GM18858 (cell line): ENCODE measurements at regions not wholly inside any gene's neighbourhood (a gene's known extent, or its start where the extent isn't known, plus 50 kb on each side); places are given as distances from the start of the nearest gene placed in this dataset.

Experiments
- ATAC-seq: cut with Tn5 transposase; IDR thresholded peaks from one replicate; pipeline ENCODE4 v1.9.1; 2021; ENCODE audit not compliant: unreplicated experiment

DNA sequence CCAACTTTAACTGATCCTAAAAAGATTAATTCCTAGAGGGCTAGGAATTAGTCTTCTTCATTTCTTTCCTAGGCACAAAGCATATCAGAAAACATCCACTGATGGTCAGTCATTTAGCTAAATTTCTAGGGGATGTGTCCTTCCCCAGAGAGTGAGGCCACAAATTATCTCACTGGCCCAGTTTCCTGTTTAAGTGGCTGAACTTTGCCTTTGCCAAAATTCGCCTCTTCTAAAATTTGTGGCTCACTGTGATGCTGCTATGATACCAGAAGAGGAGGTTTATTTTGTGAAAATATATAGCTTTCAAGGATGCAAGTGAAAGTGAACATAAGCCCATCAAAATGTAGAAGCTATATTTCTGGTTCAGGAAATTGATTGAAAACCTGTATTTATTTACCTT lies 98.1 kb upstream of the FER start:
- ATAC-seq = no peak

DNA sequence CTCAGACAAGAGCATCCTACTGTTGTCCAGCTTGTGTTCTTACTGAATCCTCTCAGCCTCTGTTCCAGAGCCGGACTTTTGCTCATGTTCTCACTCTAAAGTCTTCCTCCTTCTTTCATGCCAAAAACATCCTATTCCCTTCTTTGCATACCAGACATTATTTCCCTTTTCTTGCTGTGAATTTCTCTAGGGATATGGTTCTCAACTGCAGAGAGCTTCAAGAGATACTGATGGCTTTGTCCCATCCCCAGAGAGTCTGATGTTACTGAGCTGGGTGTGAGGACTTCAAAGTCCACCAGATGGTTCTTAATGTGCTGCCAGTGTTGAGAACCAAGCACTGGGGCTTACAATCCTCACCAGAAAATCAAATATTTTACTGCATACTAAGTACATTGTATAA lies 98.6 kb upstream of the FER start:
- ATAC-seq = no peak

DNA sequence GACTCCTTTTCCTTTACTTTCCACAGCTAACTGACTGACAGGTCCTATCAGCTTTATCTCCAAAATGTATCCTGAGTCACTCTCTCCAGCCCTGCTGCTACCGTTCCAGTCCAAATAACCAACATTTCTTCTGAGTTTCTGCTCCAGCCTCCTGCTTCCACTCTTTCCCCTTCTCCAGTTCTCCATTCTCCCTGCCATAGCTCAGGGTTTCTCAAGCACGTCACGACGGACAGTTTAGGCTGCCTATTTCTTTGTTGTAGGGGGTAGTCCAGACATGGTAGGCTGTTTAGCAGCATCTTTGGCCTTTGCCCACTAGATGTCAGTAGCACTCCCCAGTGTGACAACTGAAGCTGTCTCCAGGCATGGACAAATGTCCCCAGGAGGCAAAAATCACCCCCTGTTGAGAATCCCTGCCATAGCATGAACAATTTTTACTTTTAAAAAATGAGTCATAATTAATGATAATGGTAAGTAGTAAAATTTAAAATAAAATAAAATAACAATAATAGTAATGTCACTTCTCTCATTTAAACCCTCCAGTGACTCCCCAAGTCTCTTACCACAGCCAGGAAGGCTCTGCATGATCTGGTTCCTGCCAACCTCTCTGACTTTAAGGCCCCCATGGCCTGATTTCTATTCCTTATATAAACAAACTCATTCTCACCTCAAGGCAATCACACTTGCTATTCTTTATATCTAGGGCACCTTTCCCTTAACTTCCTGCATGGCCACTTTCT lies 105.4 kb upstream of the FER start:
- ATAC-seq = peak; percentile 99

DNA sequence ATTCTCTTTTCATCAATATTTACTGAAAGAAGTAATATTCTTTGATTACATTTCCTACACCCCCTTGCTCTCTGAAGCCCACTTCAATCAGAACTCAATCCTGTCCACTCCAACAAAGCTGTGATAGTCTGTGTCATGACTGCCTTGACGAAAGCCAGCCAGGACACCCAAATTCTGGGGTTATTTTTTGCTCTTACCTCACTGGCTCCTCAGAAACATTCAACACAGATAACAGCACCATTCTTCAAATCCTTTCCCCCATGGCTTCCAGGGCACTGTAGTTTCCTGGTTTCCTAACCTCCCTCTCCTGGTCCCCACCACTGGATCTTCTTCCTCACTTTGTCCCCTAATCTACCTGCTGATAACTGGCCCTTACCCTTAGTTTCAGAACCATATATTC lies 106.1 kb upstream of the FER start:
- ATAC-seq = no peak

DNA sequence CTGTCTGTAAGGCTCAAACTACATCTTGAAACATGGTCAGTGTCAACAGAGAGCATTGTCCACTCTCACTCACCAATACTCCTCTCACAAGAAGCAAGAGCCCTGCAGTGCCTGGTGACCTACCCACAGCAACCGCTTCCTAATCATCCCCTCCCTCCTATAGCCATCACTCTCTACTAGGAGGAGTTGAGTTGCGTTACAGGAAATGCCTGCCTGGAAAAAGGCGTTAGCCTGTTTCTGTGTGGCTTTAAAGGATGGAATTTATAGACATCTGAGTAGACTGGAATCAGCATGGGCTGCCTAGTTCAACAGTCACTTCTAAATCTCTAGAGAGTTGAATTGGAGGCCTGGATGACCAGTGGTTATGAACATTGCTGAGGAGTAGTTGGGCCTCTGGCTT lies 108.3 kb upstream of the FER start:
- ATAC-seq = no peak

DNA sequence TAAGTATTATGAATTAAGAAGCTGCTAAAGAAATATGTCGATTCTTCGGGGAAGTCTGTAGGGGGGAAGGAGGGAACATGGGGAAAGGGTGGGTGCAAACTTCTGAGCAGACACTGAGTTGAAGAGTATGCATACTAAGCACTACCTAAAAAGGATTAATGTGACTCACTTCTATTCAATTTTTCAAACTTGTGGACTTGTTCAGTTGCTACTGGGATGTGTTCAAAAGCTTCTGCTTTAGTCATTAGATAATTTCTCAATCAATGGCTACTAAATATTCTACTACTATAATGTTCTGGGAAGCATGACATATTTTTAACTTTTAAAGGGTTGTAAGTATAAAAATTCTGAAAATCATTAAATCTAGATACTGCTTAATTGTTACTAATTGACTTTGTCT lies 109.7 kb upstream of the FER start:
- ATAC-seq = no peak

DNA sequence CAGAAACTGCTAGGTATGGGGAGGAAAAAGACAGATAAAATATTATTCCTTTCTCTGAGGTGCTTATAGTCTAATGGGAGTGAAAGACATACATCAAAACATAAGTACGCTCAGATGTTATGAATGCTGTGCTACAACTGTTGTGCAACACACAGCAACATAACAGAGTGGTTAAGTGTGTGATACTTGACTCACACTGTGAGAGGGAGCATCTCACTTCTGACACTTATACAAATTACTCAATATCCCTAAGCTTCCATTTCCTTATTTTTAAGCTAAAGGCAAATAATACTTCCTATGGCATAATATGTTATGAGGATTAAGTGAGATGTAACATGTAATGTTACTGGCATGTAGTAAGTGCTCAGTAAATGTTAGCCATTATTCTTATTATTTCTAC lies 110.6 kb upstream of the FER start:
- no peak for ATAC-seq

DNA sequence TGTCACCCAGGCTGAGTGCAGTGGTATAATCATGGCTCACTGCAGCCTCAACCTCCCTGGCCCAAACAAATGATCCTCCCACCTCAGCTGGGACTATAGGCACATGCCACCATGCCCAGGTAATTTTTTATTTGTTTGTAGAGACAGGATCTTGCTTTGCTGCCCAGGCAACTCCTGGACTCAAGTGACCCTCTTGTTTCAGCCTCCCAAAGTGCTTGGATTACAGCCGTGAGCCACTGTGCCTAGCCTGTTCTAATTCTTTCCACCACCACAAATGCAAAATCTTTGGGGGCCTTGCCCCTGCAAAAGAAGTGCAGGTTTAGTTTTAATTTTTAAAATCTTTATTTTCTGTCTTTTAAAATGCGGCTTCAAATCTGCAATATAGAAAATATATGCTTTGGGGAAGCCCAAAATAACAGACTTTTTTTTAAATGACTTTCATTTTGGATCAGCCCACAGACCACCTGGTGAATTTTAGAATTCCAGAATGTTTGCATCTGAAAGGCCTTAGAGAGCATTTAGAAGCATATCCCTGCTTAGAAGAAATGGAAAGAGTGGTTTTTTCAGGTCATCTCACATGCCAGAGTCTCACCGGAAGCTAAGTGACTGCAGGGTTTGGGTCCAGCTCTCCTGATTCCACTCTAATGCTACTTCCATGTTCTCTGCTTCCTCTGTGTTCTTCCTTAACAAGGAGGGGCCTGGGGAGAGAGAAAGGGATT lies 111.4 kb upstream of the FER start:
- no peak for ATAC-seq

DNA sequence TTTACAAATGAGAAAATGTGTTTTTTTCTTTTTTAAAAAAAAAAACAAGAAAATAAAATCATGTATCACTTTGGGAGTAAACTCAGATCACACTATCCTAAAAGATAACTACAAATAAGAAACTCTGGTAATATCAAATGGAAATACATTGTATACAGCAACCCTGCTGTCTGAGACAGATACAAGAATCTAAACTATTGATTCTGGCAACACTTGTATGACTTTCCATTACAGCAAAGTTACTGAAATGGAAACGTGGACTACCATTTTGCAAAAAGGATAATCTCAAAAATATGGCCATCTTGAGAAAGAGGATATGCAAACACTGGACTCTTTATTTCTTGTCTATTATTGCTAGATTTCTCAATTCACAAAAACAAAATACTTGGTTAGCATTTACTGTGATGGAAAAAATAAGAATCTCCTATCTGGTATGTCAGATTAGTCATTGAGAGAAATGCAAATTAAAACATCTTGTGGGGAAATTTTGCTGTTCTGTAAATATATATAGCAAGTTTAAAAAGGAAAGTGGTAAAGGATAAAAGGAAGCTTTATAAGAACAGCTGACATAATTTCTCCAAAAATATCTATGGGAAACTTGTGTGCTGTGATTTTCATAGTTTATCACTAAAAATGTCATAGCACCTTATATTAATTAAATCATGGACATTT lies 112.9 kb upstream of the FER start:
- ATAC-seq = peak; percentile 78

DNA sequence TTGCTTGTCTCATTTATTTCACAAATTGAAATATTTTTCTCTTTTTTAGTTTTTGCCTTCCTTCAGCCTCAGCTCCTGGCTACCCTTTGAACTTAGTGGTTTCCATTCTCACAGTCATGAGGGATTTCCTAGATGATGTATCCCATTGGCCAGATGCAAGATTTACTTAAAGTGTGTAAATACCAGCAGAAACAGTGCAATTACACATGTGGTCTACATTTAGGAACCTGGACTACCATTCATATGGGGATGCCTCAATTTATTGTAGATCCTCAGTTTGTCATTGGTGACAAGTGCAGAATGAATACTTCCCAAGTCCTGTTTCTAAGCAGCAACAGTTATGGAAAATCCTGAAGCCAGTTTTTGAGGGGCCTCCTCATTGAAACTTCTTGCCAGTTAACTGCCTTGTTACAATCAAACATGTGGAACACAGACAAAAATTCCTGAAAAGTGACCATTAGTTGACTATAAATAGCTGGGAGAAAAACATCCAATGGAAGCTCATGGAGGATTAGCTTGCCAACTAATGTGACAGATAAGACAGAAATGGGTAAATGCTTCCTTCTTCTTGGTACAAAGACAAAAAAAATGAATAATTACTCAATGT lies 113.6 kb upstream of the FER start:
- ATAC-seq = no peak

DNA sequence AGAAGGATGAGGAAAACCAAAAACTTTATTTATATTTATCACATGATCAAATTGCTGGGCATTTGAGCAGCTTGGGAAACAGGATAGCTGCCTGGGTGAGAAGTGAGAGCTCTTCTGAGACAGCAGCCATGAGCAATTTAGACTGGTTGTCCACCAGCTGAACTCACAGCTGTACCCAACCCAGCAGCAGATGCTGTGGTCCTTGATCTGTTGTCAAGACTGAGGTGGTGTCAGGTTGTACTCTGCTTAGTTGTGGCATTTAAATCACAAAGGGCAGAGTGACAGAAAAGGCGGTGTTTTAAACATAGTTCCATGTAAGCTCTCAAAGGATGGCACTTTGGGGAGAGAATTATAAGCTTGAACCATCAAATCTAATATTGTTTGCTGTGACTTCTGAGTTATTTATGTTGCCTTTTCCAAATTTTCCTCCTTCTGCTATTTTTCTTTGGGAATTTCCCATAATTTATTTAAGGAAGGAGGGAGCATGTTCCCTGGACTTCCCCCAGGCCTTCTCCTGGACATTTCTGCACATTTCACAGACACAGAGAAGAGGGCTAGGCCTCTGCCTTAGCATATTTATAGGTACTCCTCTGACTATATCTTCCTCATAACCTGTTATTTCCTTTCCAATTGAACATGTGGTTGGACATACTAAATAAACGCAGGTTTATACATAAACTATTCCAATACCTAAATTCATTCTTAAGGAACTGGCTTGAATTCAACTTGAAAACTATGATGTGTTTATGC lies 117.7 kb upstream of the FER start:
- ATAC-seq = no peak

DNA sequence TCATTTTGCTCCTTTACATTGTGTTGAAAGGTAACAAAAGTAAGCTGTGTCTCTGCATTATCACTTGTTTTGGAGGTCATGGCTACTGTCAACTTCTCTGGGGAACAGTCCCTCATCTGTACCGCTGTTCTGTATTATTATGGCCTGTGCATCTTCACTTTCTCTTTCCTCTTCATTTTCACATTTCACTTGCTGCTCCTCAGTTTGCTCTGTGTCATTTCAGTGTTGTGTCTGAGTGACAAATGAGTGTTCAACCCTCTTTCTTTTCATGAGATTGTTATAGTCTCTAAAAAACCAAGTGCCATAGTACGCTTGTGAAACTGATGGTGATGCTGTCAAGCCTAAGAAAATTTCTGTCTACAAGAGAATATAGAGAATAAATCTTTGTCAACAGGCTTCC lies 122.0 kb upstream of the FER start:
- no peak for ATAC-seq

DNA sequence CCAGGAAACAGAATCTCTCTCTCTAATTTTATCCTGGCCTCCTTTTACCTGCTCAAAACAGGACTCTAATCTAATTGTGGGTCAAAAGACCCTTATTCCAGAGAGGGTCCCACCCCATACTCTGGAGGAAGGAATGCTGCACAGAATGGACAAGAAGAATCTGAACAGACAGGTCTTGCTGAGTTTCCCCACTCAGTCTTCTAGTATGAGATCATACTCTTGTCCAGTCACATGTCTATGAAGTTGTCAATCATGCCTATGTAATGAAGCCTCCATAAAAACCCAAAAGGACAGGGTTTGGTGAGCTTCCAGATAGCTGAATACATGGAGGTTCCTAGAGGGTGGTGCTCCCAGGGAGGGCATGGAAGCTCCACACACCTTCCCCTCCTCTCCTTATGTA lies 123.9 kb upstream of the FER start:
- no peak for ATAC-seq

DNA sequence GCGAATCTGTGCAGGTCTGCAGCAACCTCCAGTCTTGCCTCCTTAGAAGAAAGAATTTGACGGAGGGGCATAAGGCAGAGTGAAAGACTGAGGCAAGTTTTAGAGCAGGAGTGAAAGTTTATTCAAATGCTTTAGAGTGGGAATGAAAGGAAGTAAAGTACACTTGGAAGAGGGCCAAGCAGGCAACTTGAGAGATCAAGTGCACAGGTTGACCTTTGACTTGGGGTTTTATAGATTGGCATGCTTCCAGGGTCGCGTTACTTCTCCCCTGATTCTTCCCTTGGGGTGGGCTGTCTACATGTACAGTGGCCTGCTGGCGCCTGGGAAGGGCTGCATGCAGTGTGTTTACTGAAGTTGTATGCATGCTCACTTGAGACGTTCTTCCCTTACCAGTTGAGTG lies 127.2 kb upstream of the FER start:
- ATAC-seq = no peak

DNA sequence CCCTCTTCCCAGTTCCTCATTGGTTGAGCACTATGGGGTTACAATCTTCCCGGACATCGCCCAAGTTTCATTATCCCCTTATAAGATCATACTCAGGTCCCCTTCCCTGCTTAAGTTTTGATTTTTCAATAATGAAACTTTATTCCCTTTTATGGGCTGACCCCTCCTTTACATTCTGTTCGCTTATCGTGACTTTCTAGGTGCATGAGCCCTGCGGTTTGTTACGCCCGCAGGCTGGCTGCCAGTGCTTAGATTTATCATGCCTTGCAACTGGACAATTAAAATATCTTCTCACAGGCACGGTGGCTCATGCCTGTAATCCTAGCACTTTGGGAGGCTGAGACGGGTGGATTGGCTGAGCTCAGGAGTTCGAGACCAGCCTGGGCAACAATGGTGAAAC lies 127.9 kb upstream of the FER start:
- ATAC-seq = no peak

DNA sequence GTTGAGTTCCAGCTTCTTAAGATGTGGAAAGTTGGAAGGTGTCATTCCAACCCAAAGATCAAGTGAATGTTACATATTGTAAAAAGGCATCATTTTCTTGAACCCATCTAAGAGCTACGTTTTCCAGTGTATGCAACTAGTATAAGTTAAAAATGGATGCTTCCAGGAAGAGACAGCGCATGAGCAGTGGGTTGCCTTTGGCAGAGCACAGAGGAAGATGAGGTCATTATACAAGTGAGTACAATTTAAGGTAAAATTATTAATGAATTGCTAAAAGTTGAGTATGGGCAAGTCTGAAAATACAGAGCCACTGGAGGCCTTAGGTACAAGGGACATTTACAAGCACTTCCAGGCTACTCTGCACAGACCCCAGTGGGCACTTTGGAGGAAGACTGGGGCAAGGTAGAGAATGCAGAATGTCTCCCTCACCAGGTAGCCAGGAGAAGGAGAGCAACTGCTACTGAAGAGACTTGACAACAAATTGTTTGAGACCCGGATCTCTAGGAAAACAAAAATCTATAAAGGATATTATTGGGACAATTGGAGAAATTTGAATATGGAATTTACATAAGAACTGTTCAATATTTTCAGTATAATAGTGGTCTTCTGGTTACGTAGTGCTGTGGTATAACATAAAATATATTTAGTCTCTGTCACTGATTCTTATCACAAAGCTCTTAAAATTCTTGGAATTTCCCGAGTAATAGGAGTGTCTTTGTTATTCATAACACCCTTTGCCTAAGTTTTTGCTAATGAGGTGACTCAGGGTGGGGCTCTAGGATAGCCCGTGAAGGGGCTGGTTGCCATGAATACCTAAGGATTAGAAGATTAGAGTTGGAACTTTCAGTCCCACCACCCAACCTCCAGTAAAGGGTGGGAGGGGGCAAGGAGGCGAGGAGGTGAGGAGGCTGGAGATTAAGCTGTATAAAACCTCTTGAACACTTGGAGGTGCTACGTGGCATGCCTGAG lies 129.9 kb upstream of the FER start:
- ATAC-seq = no peak

DNA sequence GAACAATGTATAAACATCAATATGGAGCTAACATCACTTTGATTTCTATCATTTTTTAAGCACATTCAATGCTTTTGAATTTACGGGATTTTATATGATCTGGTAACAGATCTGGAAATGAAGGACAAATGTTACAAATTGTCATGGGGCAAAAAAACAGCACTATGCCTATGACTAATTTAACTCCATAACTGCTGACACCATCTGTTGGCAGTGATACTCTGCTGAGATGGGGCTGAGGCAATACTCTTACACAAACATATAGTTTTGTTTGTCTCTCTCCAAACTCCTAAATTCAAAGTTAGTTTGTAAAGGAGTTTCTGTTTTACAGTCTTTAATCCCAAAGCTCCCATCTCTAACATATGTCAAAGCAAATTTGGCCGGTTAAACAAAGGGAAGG lies 132.5 kb upstream of the FER start:
- ATAC-seq = no peak

DNA sequence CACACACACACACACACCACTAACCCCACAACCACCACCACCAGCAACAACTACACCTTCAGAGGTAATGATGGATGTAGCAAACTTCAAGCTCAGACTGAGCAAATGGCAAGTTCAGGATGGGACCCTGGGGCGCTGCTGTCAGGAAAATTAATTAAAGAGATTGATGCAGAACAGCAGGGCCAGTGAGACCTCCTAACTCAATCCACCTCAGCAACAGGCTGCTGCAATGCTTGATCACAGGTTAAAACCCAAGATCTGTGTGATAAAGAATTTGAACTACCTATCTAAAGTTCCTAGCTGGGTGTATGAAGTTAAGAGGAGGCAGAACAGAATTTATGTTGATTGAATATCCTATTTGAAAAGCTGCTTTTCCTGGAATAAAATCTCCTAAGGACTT lies 140.3 kb upstream of the FER start:
- no peak for ATAC-seq

DNA sequence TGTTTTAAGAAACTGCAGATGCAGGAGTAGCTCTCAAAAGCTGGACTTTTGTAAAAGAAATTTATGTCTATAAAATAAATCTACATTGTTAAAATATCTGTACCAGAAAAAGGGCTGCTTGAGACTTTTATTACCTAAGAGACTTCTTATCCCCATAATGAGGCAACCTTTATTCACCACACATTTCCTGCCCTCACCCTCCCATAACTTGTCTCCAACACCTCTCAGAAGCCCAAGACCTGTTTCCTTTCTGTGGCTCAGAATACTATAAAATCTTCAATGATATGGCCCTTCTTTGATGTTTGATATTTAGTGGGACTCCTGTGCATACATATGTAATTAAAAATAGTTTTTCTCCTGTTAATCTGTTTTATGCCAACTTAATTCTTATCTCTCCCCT lies 141.5 kb upstream of the FER start:
- ATAC-seq = no peak

DNA sequence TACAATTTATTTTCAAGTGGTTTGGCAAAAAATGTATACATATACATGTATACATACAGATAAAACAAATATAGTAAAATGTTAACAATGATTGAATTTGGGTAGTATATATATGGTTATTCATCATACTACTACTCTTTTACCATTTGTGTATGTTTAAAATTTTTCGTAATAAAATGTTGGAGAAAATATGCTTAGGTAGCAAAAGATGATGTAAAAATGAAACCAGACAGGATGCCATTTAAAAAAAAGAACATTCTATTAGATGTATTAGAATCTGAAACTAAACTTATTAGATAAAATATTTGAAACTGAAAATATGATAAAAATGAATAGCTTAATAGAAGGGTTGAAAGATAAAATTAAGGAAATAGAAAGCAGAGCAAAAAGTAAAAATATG lies 144.9 kb upstream of the FER start:
- ATAC-seq = no peak
